Loucy (cell line): ENCODE measurements at regions not wholly inside any gene's neighbourhood (a gene's known extent, or its start where the extent isn't known, plus 50 kb on each side); places are given as distances from the start of the nearest gene placed in this dataset.

Experiments
- H2AFZ ChIP-seq: fragments of 200-600 bp; sonication (generic); 2 replicates; pipeline ENCODE4 v1.6.0; 2016; ENCODE audit warnings: antibody characterized with exemption, mild to moderate bottlenecking, low read length, moderate library complexity
- H3F3A ChIP-seq: fragments of 200-600 bp; 2 replicates; pipeline ENCODE4 v1.6.0; 2016; ENCODE audit warnings: antibody characterized with exemption, low read depth, mild to moderate bottlenecking
- H3K27me3 ChIP-seq: fragments of 200-600 bp; sonication (generic); 2 replicates; pipeline ENCODE4 v1.6.1; 2014; ENCODE audit warnings: low read length, mild to moderate bottlenecking; ENCODE audit not compliant: insufficient read depth, poor library complexity, severe bottlenecking
- H3K36me3 ChIP-seq: fragments of 200-600 bp; sonication (generic); 2 replicates; pipeline ENCODE4 v1.6.1; 2016; ENCODE audit warnings: low read length; ENCODE audit not compliant: insufficient read depth
- H3K4me1 ChIP-seq: fragments of 200-600 bp; sonication (generic); 2 replicates; pipeline ENCODE4 v1.5.1; 2014; ENCODE audit warnings: low read length, mild to moderate bottlenecking; ENCODE audit not compliant: insufficient read depth, poor library complexity, severe bottlenecking
- H3K4me2 ChIP-seq: fragments of 200-600 bp; sonication (generic); 2 replicates; pipeline ENCODE4 v1.6.0; 2014; ENCODE audit warnings: antibody characterized with exemption, low read length, low read depth, mild to moderate bottlenecking; ENCODE audit not compliant: poor library complexity, severe bottlenecking
- H3K4me3 ChIP-seq: fragments of 200-600 bp; sonication (generic); 2 replicates; pipeline ENCODE4 v1.5.1; 2014; ENCODE audit warnings: low read length, mild to moderate bottlenecking, mixed read lengths; ENCODE audit not compliant: poor library complexity, severe bottlenecking
- H3K79me2 ChIP-seq: fragments of 200-600 bp; sonication (generic); 2 replicates; pipeline ENCODE4 v1.6.1; 2014; ENCODE audit warnings: low read length; ENCODE audit not compliant: insufficient read depth
- H3K9ac ChIP-seq: fragments of 200-600 bp; sonication (generic); 2 replicates; pipeline ENCODE4 v1.6.0; 2014; ENCODE audit warnings: mild to moderate bottlenecking, low read depth, low read length, moderate library complexity; ENCODE audit not compliant: poor library complexity, severe bottlenecking
- H3K9me2 ChIP-seq: fragments of 200-600 bp; sonication (generic); replicated peaks from 2 replicates; pipeline ENCODE4 v1.6.1; 2016; ENCODE audit warnings: low read depth, low read length, mixed read lengths
- H3K9me3 ChIP-seq: fragments of 200-600 bp; sonication (generic); 2 replicates; pipeline ENCODE4 v1.6.1; 2014; ENCODE audit warnings: mild to moderate bottlenecking, antibody characterized with exemption, low read length, low read depth; ENCODE audit not compliant: insufficient read depth
- H4K20me1 ChIP-seq: fragments of 200-600 bp; sonication (generic); 2 replicates; pipeline ENCODE4 v1.6.0; 2014; ENCODE audit warnings: antibody characterized with exemption, low read length, mild to moderate bottlenecking; ENCODE audit not compliant: insufficient read depth, poor library complexity, severe bottlenecking
- CTCF ChIP-seq: fragments of 200-600 bp; sonication (generic); conservative IDR thresholded peaks from 2 replicates; pipeline ENCODE4 v1.5.1; 2014; ENCODE audit warnings: mild to moderate bottlenecking, antibody characterized with exemption, low read length
- EZH2phosphoT487 ChIP-seq: fragments of 200-600 bp; IDR thresholded peaks from 2 replicates; pipeline ENCODE4 v1.6.1; 2018; ENCODE audit warnings: antibody characterized with exemption, mild to moderate bottlenecking, moderate library complexity, borderline replicate concordance

- Histone ChIP-seq H3K36me3 (peaks cover 4% of the 10 kb centered on the region; the same call in 1 of the 2 replicates), H3K9me3 (no peaks in the 10 kb centered on the region), H3K4me1 (no peaks in the 10 kb centered on the region), H3K9ac (no peak overlapping the region), H3K79me2 (peaks cover 6% of the 10 kb centered on the region), H3K9me2 (no peaks in the 10 kb centered on the region), H3K4me2 (no peak overlapping the region), H3K4me3 (no peak overlapping the region), H2AFZ (no peak overlapping the region), H3F3A (no peaks in the 10 kb centered on the region), H3K27me3 (no peaks in the 10 kb centered on the region), H4K20me1 (peaks cover 1% of the 10 kb centered on the region)
- no peak for TF ChIP-seq EZH2phosphoT487
Observed at GRCh38 chr10:88101666-88102065, 238.2 kb downstream of the PTEN start.

GRCh38 chr10:88103576-88103975 lies 240.2 kb downstream of the PTEN start:
- H3K4me3 ChIP-seq, result no peak overlapping the region
- no peak overlapping the region for H3K4me2 ChIP-seq
- H2AFZ ChIP-seq, result no peak overlapping the region
- peaks cover 18% of the 10 kb centered on the region for H3K4me1 ChIP-seq
- no peaks in the 10 kb centered on the region for H3K9me3 ChIP-seq
- H3F3A ChIP-seq, result no peaks in the 10 kb centered on the region; the same call in 1 of the 2 replicates
- H3K9ac ChIP-seq, result no peak overlapping the region
- TF ChIP-seq CTCF, result no peak
- TF ChIP-seq EZH2phosphoT487, result no peak
- H3K9me2 ChIP-seq, result no peaks in the 10 kb centered on the region
- H3K79me2 ChIP-seq, result peaks cover 25% of the 10 kb centered on the region
- peaks cover 20% of the 10 kb centered on the region for H4K20me1 ChIP-seq
- H3K36me3 ChIP-seq, result peaks cover 21% of the 10 kb centered on the region
- H3K27me3 ChIP-seq, result no peaks in the 10 kb centered on the region

- H3K4me3 ChIP-seq, result no peak overlapping the region
- H3F3A ChIP-seq, result no peaks in the 10 kb centered on the region; the same call in 1 of the 2 replicates
- TF ChIP-seq EZH2phosphoT487, result no peak
- TF ChIP-seq CTCF, result no peak
- no peak overlapping the region for H3K4me2 ChIP-seq
- peaks cover 23% of the 10 kb centered on the region for H3K4me1 ChIP-seq
- no peaks in the 10 kb centered on the region for H3K9me2 ChIP-seq
- H3K9ac ChIP-seq, result no peak overlapping the region
- H4K20me1 ChIP-seq, result peaks cover 26% of the 10 kb centered on the region
- H3K79me2 ChIP-seq, result peaks cover 31% of the 10 kb centered on the region
- H2AFZ ChIP-seq, result no peak overlapping the region
- no peaks in the 10 kb centered on the region for H3K9me3 ChIP-seq
- H3K36me3 ChIP-seq, result peaks cover 26% of the 10 kb centered on the region
- no peaks in the 10 kb centered on the region for H3K27me3 ChIP-seq
Observed at GRCh38 chr10:88104223-88104622, 240.8 kb downstream of the PTEN start.

- Histone ChIP-seq H4K20me1 (peaks cover 47% of the 10 kb centered on the region), H3K79me2 (peaks cover 52% of the 10 kb centered on the region), H3K4me3 (no peak overlapping the region), H3K4me2 (no peak overlapping the region), H2AFZ (no peak overlapping the region), H3F3A (no peaks in the 10 kb centered on the region; the same call in 1 of the 2 replicates), H3K27me3 (no peaks in the 10 kb centered on the region), H3K9me3 (no peaks in the 10 kb centered on the region), H3K9ac (no peak overlapping the region), H3K4me1 (peaks cover 23% of the 10 kb centered on the region), H3K36me3 (peaks cover 43% of the 10 kb centered on the region), H3K9me2 (no peaks in the 10 kb centered on the region)
- TF ChIP-seq CTCF (no peak), EZH2phosphoT487 (no peak)
Observed at GRCh38 chr10:88106366-88106765, 242.9 kb downstream of the PTEN start.
